ENCODE measurements at regions not wholly inside any gene's neighbourhood (a gene's known extent, or its start where the extent isn't known, plus 50 kb on each side); places are given as distances from the start of the nearest gene placed in this dataset.

GRCh38 chr3:193962986-193963685, 172.8 kb upstream of the HES1 start:
- no peak for DNase-seq (ENCODE audit: low read depth in 2 of 2)

GRCh38 chr3:193963808-193964516, 172.0 kb upstream of the HES1 start:
- DNase-seq (ENCODE audit: low read depth in 2 of 2) = no peak

- no peak for DNase-seq (ENCODE audit: low read depth in 2 of 2)
Measured at GRCh38 chr3:193964517-193964880, 171.4 kb upstream of the HES1 start.

- no peak for DNase-seq (ENCODE audit: low read depth in 2 of 2)
Measured at GRCh38 chr3:193968380-193968974, 167.5 kb upstream of the HES1 start.

GRCh38 chr3:193970131-193970772, 165.7 kb upstream of the HES1 start:
- peak in 1 of 2 donors; percentile 11 for DNase-seq (ENCODE audit: low read depth in 2 of 2)

- no peak for DNase-seq (ENCODE audit: low read depth in 2 of 2)
Measured at GRCh38 chr3:193970773-193971206, 165.2 kb upstream of the HES1 start.

- DNase-seq (ENCODE audit: low read depth in 2 of 2) = no peak
Measured at GRCh38 chr3:193971261-193971751, 164.6 kb upstream of the HES1 start.

GRCh38 chr3:193971966-193972365, 164.0 kb upstream of the HES1 start:
- DNase-seq (ENCODE audit: low read depth in 2 of 2) = no peak

GRCh38 chr3:193972832-193973231, 163.1 kb upstream of the HES1 start:
- no peak for DNase-seq (ENCODE audit: low read depth in 2 of 2)

GRCh38 chr3:193974191-193974652, 161.7 kb upstream of the HES1 start:
- no peak for DNase-seq (ENCODE audit: low read depth in 2 of 2)

GRCh38 chr3:193974671-193975535, 161.0 kb upstream of the HES1 start:
- no peak for DNase-seq (ENCODE audit: low read depth in 2 of 2)

- no peak for DNase-seq (ENCODE audit: low read depth in 2 of 2)
Measured at GRCh38 chr3:193977622-193978021, 158.3 kb upstream of the HES1 start.

- DNase-seq (ENCODE audit: low read depth in 2 of 2) = no peak
Measured at GRCh38 chr3:193978030-193978429, 157.9 kb upstream of the HES1 start.

- DNase-seq (ENCODE audit: low read depth in 2 of 2) = no peak
Measured at GRCh38 chr3:193978486-193978885, 157.5 kb upstream of the HES1 start.

GRCh38 chr3:193980326-193980725, 155.6 kb upstream of the HES1 start:
- DNase-seq (ENCODE audit: low read depth in 2 of 2) = no peak

- DNase-seq (ENCODE audit: low read depth in 2 of 2) = no peak
Measured at GRCh38 chr3:193980905-193981304, 155.0 kb upstream of the HES1 start.

GRCh38 chr3:193981504-193981903, 154.4 kb upstream of the HES1 start:
- no peak for DNase-seq (ENCODE audit: low read depth in 2 of 2)

- no peak for DNase-seq (ENCODE audit: low read depth in 2 of 2)
Measured at GRCh38 chr3:193982258-193982659, 153.7 kb upstream of the HES1 start.

GRCh38 chr3:193983846-193984818, 151.8 kb upstream of the HES1 start:
- no peak for DNase-seq (ENCODE audit: low read depth in 2 of 2)

- no peak for DNase-seq (ENCODE audit: low read depth in 2 of 2)
Measured at GRCh38 chr3:193984876-193985275, 151.1 kb upstream of the HES1 start.
